Fibroblast of skin of scalp (primary cell): ENCODE measurements at regions not wholly inside any gene's neighbourhood (a gene's known extent, or its start where the extent isn't known, plus 50 kb on each side); places are given as distances from the start of the nearest gene placed in this dataset.

Experiments
- DNase-seq: peaks from one replicate; pipeline ENCODE4 v3.0.0-alpha.2; 2013

DNA sequence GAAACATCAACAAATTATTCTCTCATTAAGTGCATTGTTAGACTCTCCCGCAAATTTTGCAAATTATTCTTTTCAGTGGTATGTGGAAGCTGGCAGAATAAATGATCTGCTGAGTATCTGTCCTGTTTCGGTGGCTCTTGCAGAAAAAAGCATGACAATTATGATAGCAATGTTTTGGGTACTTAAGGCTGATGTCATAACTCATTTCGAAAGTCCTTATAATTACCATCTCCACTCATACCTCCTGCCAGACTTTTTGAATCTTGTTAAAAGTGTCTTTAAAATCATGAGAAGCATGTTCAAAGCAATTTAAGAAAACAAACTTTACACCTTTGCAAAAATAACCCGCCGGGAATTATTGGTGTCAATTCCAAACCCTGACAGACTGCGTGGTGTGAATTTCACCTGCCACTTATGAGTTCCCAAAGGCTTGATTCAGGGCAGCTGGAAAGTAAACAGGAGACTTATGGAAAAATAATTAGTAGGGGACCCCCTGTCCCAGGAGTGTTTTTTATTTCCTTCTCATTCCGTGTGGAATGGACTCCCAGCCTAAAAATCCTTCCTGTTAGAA lies 87.6 kb upstream of the E2F3 start:
- no peak for DNase-seq

GRCh38 chr6:20314866-20315845 lies 86.5 kb upstream of the E2F3 start:
- no peak for DNase-seq

DNA sequence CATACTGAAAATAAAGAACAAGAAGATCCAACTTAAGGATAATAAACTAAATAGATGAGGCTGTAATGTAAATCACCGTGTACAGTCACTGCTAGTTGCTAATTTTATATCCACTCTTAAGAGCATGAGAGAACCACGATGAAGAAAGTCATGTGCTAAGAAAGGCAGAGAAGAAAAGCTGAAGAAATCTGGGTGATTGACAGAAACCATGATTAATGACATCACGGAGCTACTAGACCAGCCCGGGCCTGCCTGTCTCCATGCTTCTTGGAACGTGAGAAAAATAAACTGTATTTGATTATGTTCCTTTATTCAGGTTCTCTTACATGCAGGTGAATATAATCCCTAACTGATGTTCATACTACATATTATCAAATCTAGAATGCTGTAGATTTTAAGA lies 84.2 kb upstream of the E2F3 start:
- DNase-seq = no peak

GRCh38 chr6:20318851-20319387 lies 82.8 kb upstream of the E2F3 start:
- DNase-seq = no peak

DNA sequence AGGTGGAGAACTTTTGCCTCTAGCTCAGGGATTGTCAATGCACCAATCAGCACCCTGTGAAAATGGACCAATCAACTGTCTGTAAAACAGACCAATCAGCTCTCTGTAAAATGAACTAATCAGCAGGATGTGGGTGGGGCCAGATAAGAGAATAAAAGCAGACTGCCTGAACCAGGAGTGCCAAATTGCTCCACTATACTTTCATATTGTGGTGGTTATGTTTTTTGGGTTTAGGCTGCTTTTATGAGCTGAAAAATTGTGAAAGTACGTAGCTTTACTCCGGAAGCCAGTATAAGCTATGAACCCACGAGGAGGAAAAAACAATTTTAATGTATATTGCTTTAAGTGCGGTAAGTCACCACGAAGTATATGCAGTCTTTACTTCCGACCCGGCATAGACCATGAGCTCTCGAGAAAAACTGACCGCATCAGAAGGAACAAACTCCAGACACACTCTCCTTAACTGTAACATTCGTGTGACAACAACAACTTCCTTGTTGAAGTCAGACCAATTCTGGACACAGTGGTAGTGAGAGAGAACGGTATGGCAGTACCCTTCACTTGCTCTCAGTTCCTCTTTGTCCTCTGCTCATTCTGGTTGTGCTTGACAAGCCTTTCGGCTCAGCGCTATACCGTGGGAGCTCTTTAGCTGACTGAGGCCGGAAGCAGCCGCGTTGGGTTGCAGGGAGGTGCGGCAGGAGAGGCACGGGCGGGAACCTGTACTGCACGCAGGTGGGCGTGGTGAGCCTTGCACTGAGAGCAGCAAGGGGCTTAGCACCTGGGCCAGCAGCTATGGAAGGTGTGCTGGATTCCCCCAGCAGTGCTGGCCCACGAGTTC lies 81.9 kb upstream of the E2F3 start:
- DNase-seq = no peak

DNA sequence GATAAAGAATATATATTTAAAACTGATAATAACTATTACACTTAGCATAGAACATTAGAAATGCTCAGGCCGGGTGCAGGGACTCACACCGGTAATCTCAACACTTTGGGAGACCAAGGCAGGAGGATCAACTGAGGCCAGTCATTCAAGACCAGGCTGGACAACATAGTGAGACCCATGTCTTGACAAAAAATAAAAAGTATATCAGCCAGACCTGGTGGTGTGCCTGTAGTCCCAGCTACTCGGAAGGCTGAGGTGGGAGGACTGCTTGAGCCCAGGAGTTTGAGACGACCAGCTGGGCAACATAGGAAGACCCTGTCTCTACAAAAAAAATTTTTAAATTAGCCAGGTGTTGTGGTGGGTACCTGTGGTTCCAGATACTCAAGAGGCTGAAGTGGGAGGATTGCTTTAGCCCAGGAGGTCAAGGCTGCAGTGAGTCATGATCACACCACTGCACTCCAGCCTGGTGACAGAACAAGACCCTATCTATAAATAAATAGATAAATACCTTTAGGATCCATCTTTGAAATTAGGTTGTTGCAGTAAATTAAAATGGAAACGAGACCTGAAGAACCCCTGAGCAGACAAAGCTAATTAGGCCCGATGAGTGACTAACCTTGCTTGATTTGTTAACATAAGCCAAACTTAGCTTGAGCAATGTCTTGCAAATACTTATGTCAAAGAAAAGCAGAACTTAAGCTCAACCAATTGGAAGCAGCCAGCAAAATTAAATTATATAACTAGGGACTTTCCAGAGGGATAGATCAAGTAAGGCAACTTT lies 75.8 kb upstream of the E2F3 start:
- DNase-seq = no peak

DNA sequence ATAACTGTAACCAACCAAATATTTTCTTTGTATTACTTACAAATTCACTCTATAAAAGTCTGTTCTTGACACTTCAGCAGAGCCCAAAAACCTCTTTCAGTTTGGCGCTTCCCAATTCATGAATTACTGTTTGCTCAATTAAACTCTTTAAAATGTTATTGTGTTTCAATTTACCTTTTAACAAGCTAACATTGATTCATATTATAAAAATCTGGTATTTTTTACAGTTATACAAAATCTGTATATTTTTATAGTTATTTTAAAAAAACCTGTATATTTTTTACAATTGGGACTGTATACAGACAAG lies 75.3 kb upstream of the E2F3 start:
- DNase-seq = no peak

DNA sequence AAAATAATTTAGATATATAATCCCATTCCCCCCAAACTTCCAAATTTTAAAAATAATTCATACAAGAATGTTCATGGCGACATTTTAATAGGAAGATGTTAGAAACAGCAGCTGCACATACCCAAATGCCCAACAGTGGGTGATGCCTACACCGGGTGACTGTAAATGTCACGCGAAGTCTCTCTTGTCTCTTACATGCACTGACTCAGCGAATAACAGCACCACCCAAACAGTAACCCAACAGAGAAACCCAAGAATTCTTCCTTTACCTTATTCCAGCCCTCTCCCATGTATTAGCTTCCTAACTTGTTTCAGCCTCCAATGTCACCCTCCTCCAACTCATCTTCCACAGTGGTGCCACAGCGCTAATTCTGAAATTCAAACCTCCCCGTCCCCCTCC lies 74.5 kb upstream of the E2F3 start:
- no peak for DNase-seq

GRCh38 chr6:20328266-20328923 lies 73.3 kb upstream of the E2F3 start:
- no peak for DNase-seq

DNA sequence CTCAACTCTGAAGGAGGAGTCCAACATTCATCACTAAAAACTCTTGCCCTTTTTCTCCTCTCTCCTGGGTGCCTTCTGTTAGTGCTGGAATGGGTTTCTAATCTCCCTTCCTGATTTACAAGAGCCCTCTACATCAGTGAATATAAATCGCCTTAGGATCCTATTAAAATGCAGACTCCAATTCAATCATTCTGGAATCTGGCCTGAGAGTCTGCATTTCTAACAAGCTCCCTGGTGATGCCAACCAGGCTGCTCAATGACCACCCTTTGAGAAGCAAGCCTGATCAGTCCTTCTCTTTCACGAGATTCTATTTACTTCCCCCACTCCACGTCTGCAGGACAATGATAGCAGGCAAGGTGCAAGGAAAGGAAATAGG lies 72.8 kb upstream of the E2F3 start:
- no peak for DNase-seq

DNA sequence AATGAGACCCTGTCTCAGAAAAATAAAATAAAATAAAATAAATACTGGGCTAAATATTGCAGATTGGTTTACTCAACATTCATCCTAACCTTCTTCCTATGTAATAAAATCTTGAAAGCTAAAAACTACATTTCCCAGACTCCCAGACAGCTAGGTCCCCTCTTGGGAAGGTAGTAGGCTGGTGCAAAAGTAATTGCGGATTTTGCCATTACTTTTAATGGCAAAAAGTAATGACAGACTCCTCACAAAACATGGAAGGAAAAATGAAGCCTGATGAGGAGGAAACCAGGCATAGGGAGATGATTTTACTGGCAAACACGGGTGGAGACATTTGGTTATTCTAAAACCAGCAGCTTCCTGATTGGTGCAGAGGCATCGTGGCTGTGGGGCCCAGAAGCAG lies 70.6 kb upstream of the E2F3 start:
- DNase-seq = no peak

GRCh38 chr6:20331625-20332024 lies 70.1 kb upstream of the E2F3 start:
- no peak for DNase-seq

DNA sequence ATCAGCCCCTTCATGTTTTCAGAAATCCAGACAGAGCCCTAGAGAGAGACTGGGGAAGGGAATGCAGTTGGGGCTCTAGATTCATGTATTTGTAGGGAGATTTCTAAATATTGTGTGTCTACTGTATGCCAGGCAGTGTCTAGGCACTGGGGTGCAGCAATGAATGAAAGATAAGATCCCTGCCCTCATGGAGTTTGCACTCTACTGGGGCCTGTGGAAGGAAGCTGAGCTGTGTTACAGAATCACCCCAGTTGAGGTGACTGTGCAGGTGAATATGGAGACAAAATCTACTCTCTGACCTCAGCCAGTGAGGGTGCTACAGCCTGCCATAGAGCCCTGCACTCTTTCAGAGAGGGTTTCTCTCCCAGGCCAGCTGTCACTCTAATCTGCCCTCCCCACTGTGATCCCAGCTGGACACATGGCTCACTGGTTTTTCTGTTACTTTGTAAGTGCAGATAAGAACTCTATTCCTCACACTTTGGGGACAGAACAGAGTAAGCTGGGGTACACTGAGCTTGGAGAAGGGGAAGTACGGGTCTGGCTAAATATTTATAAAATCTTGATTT lies 69.2 kb upstream of the E2F3 start:
- DNase-seq = no peak

DNA sequence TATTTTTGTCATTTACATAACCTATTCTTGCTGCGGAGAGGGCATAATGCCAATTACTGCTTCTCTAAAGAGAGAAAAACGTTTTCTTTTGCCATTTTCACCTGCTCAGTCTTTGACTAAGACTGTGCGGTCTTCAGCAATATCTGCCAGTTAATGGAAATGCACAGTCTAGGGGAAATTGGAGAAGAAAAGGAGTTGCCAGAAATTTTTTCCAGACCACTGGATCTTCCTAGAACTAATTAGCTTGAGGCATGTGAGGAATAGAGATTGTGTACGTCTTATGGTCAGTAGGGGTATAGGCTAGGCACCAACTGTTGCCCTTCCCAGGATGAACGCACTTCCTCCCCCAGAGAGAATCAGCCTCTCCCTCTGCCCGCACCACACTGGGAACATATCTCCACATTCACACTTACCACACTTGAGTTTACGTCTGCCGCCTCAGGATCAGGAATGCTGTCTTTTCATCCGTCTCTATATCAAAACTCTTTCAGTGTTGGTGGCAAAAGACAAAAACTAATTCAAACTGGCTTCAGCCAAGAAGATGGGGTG lies 67.9 kb upstream of the E2F3 start:
- DNase-seq = no peak

- DNase-seq = no peak
Observed at GRCh38 chr6:20334334-20334733, 67.3 kb upstream of the E2F3 start.

DNA sequence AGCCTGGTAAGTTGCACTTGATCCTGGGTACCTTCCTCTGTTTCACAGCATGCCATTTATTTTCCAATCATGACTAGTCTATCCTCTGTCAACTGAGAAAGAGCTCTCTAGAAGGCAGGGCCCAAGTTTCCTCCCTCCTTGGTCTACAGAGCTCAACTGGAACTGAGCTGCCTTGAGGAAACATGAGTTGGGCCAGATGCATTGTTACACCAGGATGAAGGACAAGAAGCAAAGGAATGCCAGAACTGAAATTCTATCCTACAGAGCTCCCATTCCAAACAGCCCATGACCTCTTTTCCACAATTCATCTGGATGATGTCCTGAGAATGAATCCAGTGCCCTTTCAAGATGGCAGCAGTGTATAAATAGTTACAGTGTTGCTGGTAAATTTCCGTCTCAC lies 66.7 kb upstream of the E2F3 start:
- no peak for DNase-seq

- DNase-seq = no peak
Observed at GRCh38 chr6:20335872-20336271, 65.8 kb upstream of the E2F3 start.

DNA sequence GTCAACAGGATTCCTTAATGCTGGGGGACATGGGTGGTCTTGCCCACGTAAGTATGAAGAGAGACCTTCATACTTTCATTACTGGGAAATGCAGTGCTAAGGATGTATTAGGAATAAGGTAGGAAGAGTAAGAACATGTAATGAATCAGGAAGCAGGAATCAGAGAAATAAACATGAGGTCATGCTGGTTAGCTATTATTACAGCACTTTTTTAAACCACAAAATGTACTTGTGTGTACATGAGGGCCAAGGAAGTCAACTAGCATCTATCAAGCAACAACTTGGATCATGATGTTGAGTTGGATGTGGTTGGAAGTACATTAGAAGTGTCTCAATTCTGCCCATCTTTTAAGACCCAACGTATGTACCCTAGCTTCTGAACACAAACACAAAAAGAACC lies 63.5 kb upstream of the E2F3 start:
- DNase-seq = no peak

DNA sequence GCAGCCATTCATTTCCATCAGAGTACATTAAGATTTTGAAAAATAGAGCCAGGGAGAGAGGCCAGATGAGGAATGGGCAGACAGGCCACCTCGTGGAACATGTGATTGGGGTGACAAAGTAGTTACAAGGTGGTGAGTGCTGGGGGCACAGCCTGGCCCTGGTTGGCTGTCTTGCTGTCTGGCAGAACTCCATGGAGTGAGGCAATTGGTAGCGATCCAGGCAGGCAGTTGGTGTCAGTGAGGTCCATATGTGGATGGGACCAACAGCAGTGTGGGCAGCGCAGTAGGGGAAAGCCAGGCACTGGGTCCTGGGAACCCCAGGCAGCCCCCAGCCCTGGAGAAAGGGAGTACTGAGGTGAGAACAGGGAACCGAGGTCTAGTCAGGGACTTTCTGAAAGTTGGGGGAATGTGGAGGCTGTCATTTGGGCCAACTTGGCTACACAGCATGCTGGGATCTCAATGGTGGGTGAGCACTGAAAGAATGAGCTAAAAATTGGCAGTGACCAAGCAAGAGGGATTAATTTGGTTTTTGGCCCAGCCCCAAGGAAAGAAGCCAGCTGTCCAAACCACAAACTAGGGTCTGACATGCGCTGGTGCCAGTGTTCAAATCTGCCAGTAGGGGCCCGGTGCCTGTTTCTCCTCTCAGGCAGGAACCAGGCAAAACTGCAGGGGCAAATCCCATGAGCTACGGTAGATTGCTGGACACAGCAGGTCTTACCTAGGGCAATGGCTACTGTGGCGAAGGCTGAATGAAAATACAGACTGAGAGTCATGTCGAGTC lies 61.4 kb upstream of the E2F3 start:
- peak; percentile 3 for DNase-seq

GRCh38 chr6:20341096-20341495 lies 60.6 kb upstream of the E2F3 start:
- DNase-seq = no peak
